PFSK-1 (cell line): ENCODE measurements at regions not wholly inside any gene's neighbourhood (a gene's known extent, or its start where the extent isn't known, plus 50 kb on each side); places are given as distances from the start of the nearest gene placed in this dataset.

Experiments used
- FOXP2 ChIP-seq: optimal IDR thresholded peaks from 2 replicates; pipeline ENCODE3; 2011; ENCODE audit warnings: borderline replicate concordance, control low read depth, inconsistent platforms; ENCODE audit not compliant: insufficient read depth; ENCODE audit errors: extremely low read length, extremely low read depth
- POLR2AphosphoS5 ChIP-seq: IDR thresholded peaks from 2 replicates; pipeline ENCODE4 v1.6.1; 2012; ENCODE audit warnings: low read depth, mild to moderate bottlenecking, control low read depth, low read length, moderate library complexity
- REST ChIP-seq, 2 experiments: IDR thresholded peaks; 2 replicates each; pipeline versions ENCODE4 v1.6.1 to v1.8.0; 2011 to 2012; ENCODE audit warnings: low read depth in 2 of 2, low read length in 2 of 2, control low read depth in 1 of 2, inconsistent platforms in 1 of 2, mild to moderate bottlenecking in 1 of 2, moderate library complexity in 1 of 2; ENCODE audit not compliant: insufficient read depth in 1 of 2
- SIN3A ChIP-seq: IDR thresholded peaks from 2 replicates; pipeline ENCODE4 v1.6.1; 2012; ENCODE audit warnings: mild to moderate bottlenecking, low read length, moderate library complexity, borderline replicate concordance; ENCODE audit not compliant: insufficient read depth
- TAF1 ChIP-seq: IDR thresholded peaks from 2 replicates; pipeline ENCODE4 v1.6.1; 2012; ENCODE audit warnings: low read length, control low read depth, borderline replicate concordance; ENCODE audit not compliant: insufficient read depth

DNA sequence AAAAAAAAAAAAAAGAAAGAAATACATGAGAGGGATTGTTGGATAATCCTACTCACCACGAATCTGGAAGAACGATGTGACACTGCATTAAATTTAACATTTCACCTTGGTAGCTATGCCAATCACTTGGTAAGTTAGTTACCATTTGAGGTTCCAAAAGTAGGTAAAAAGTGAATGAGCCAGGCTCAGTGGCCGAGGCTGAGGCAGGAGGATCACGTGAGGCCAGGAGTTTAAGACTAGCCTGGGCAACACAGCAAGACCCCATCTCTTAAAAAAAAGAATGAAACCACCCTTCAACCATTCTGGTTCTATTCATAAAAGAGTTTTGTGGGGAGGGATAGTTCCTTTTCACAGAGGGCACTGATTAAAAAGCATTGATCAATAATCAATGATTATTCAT lies 133.6 kb downstream of the ADSS2 start:
- no peak for TF ChIP-seq SIN3A
- TF ChIP-seq POLR2AphosphoS5 = no peak
- no peak for TF ChIP-seq REST (IDR thresholded peaks at IDR 0.05; ENCODE audit: insufficient read depth in 1 of 2, low read depth in 2 of 2, low read length in 2 of 2)
- TF ChIP-seq TAF1 = no peak
- no peak for TF ChIP-seq FOXP2

- TF ChIP-seq POLR2AphosphoS5 (no peak), REST (IDR thresholded peaks at IDR 0.05; ENCODE audit: insufficient read depth in 1 of 2, low read depth in 2 of 2, low read length in 2 of 2) (no peak), TAF1 (no peak), FOXP2 (no peak), SIN3A (no peak)
These were observed 133.2 kb downstream of the ADSS2 start for GRCh38 chr1:244318512-244318911.

GRCh38 chr1:244319283-244320132 lies 132.2 kb downstream of the ADSS2 start:
- TF ChIP-seq TAF1 (no peak), SIN3A (no peak), FOXP2 (no peak), POLR2AphosphoS5 (no peak), REST (IDR thresholded peaks at IDR 0.05; ENCODE audit: insufficient read depth in 1 of 2, low read depth in 2 of 2, low read length in 2 of 2) (no peak)

- no peak for TF ChIP-seq FOXP2
- no peak for TF ChIP-seq SIN3A
- TF ChIP-seq TAF1 = no peak
- TF ChIP-seq REST (IDR thresholded peaks at IDR 0.05; ENCODE audit: insufficient read depth in 1 of 2, low read depth in 2 of 2, low read length in 2 of 2) = no peak
- no peak for TF ChIP-seq POLR2AphosphoS5
These were observed 129.5 kb downstream of the ADSS2 start for GRCh38 chr1:244322181-244322580.
